Ovary (tissue), 3 donors: ENCODE measurements at regions not wholly inside any gene's neighbourhood (a gene's known extent, or its start where the extent isn't known, plus 50 kb on each side); places are given as distances from the start of the nearest gene placed in this dataset.

Experiments used
- CTCF ChIP-seq, 3 donors: fragments of 450-650 bp in 2 of 3; fragments of 200-600 bp in 1 of 3; IDR thresholded peaks; one replicate each; pipeline versions ENCODE4 v1.5.1 to v1.8.0; 2016 to 2022; ENCODE audit warnings: antibody characterized with exemption in 3 of 3, mild to moderate bottlenecking in 1 of 3
- POLR2A ChIP-seq: fragments of 450-650 bp; IDR thresholded peaks from one replicate; pipeline ENCODE4 v1.6.1; 2017; ENCODE audit warnings: antibody characterized with exemption, mild to moderate bottlenecking, moderate library complexity
- donor health status: DM: no; HTN: no; CAD: no.

GRCh38 chr3:193902607-193903511 lies 233.1 kb upstream of the HES1 start:
- no peak for TF ChIP-seq CTCF (IDR thresholded peaks at IDR 0.05)
- TF ChIP-seq POLR2A = no peak
